ENCODE measurements at regions not wholly inside any gene's neighbourhood (a gene's known extent, or its start where the extent isn't known, plus 50 kb on each side); places are given as distances from the start of the nearest gene placed in this dataset.

DNA sequence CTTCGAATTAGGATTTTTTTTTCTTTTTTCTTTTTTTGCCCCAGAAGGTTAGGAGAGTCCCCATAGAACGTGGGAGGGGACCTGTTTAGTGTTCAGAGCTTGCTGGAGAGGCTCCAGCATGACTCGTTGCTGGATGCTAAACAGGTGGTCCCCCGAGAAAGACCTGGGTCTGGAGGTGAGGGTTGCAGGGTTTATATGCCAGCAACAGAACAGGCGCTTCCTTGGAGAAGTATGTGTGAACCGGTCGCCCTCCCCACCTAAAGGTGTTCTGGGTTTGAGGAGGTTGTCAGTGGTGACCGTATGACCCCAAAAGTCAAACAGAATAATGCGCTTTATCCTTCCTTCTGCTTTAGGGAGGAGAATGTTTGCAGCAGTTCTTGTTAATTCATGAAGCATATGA is 52.1 kb upstream of the SHOX start:
- no peak overlapping the region for H3K9ac ChIP-seq
- no peak overlapping the region for H3K4me3 ChIP-seq
- no peaks in the 10 kb centered on the region for H3K27me3 ChIP-seq
- H3K9me3 ChIP-seq (replicated peaks in 1 of 11), result peaks cover 0 to 14% (median 0%) of the 10 kb centered on the region in 11 experiments; a peak in 1 of 22 replicates
- no peaks in the 10 kb centered on the region for H3K36me3 ChIP-seq
- H3K4me1 ChIP-seq, result peaks cover 0 to 9% (median 0%) of the 10 kb centered on the region in 10 experiments; a peak in 5 of 20 replicates
- H3K27ac ChIP-seq, result no peak overlapping the region
- TF ChIP-seq Cebpa-rat (IDR thresholded peaks at IDR 0.05), result no peak
- no peak overlapping the region for H3K4me2 ChIP-seq
- H4K20me1 ChIP-seq, result no peaks in the 10 kb centered on the region

DNA sequence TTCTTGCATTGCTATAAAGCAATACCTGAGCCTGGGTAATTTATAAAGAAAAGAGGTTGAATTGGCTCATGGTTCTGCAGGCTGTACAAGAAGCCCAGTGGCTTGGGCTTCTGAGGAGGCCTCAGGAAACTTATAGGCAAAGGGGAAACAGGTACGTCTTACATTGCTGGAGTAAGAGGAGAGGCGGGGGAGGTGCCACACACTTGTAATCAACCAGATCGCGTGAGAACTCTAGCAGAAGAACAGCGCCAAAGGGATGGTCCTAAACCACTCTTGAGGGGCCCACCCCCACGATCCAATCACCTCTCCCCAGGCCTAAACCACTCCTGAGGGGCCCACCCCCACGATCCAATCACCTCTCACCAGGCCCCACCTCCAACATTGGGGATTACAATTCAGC is 50.6 kb upstream of the SHOX start:
- Histone ChIP-seq H3K27me3 (no peaks in the 10 kb centered on the region), H3K4me1 (no peaks in the 10 kb centered on the region), H3K9me3 (replicated peaks in 1 of 11) (peaks cover 0 to 25% (median 0%) of the 10 kb centered on the region in 11 experiments; a peak in 4 of 22 replicates), H4K20me1 (no peaks in the 10 kb centered on the region), H3K9ac (no peak overlapping the region), H3K36me3 (no peaks in the 10 kb centered on the region), H3K4me2 (no peak overlapping the region), H3K4me3 (no peak overlapping the region), H3K27ac (no peak overlapping the region)
- TF ChIP-seq Cebpa-rat (IDR thresholded peaks at IDR 0.05), result no peak

All from BLaER1 treated with 17β-estradiol and CSF1 and Interleukin-3, amounts not matched to agents 10 nM and 100 nM (cell line).